Neural cell (in vitro differentiated cells): ENCODE measurements at regions not wholly inside any gene's neighbourhood (a gene's known extent, or its start where the extent isn't known, plus 50 kb on each side); places are given as distances from the start of the nearest gene placed in this dataset.

ENCODE experiments used
- H2AFZ ChIP-seq: fragments of 200-600, 300-800 bp; sonication (generic), shearing (Covaris generic); 2 replicates; pipeline ENCODE4 v1.6.0; 2014; ENCODE audit warnings: low read depth, mild to moderate bottlenecking, antibody characterized with exemption, low read length, moderate library complexity
- H3F3A ChIP-seq: fragments of 200-600 bp; shearing (Covaris generic); 2 replicates; pipeline ENCODE4 v1.6.1; 2016; ENCODE audit warnings: mild to moderate bottlenecking, moderate library complexity, mixed read lengths, antibody characterized with exemption, low read length; ENCODE audit not compliant: insufficient read depth, poor library complexity, severe bottlenecking
- H3K27ac ChIP-seq: fragments of 200-600, 300-800 bp; sonication (generic), shearing (Covaris generic); 2 replicates; pipeline ENCODE4 v1.5.1; 2014; ENCODE audit warnings: mild to moderate bottlenecking, low read length, moderate library complexity
- H3K27me3 ChIP-seq: fragments of 300-800, 200-600 bp; sonication (generic), shearing (Covaris generic); 2 replicates; pipeline ENCODE4 v1.6.0; 2014; ENCODE audit warnings: mild to moderate bottlenecking, low read depth, low read length, moderate library complexity; ENCODE audit not compliant: insufficient read depth
- H3K36me3 ChIP-seq: fragments of 300-800, 200-600 bp; sonication (generic), shearing (Covaris generic); 2 replicates; pipeline ENCODE4 v1.5.1; 2014; ENCODE audit warnings: mild to moderate bottlenecking, antibody characterized with exemption, low read length, moderate library complexity; ENCODE audit not compliant: insufficient read depth
- H3K4me2 ChIP-seq: fragments of 300-800, 200-600 bp; sonication (generic), shearing (Covaris generic); 2 replicates; pipeline ENCODE4 v1.6.0; 2014; ENCODE audit warnings: mild to moderate bottlenecking, low read length
- H3K4me3 ChIP-seq: fragments of 300-800, 200-600 bp; sonication (generic), shearing (Covaris generic); 2 replicates; pipeline ENCODE4 v1.5.1; 2014; ENCODE audit warnings: mild to moderate bottlenecking, low read length, moderate library complexity
- H3K79me2 ChIP-seq: fragments of 200-600 bp; shearing (Covaris generic); replicated peaks from 2 replicates; pipeline ENCODE4 v1.6.0; 2014; ENCODE audit warnings: mild to moderate bottlenecking, low read length, moderate library complexity; ENCODE audit not compliant: insufficient read depth
- H3K9ac ChIP-seq: fragments of 300-800, 200-600 bp; sonication (generic), shearing (Covaris generic); 2 replicates; pipeline ENCODE4 v1.6.1; 2016; ENCODE audit warnings: mild to moderate bottlenecking, low read length, mixed read lengths
- H3K9me2 ChIP-seq: fragments of 200-600 bp; shearing (Covaris generic); 2 replicates; pipeline ENCODE4 v1.6.1; 2016; ENCODE audit warnings: mild to moderate bottlenecking, low read length, mixed read lengths; ENCODE audit not compliant: insufficient read depth
- H3K9me3 ChIP-seq: fragments of 200-600, 300-800 bp; sonication (generic), shearing (Covaris generic); 2 replicates; pipeline ENCODE4 v1.6.1; 2016; ENCODE audit warnings: mild to moderate bottlenecking, mixed run types, low read length, moderate library complexity, mixed read lengths
- H4K20me1 ChIP-seq: fragments of 200-600 bp; shearing (Covaris generic); 2 replicates; pipeline ENCODE4 v1.6.1; 2016; ENCODE audit warnings: mild to moderate bottlenecking, mixed run types; ENCODE audit not compliant: insufficient read depth
- EP300 ChIP-seq: fragments of 450-650 bp; conservative IDR thresholded peaks from 2 replicates; pipeline ENCODE4 v1.6.1; 2014; ENCODE audit warnings: antibody characterized with exemption, mild to moderate bottlenecking, moderate library complexity; ENCODE audit not compliant: poor library complexity, severe bottlenecking
- EZH2 ChIP-seq: fragments of 200-600, 300-800 bp; shearing (Covaris generic), sonication (generic); IDR thresholded peaks from 2 replicates; pipeline ENCODE4 v1.6.1; 2014; ENCODE audit warnings: antibody characterized with exemption, low read length, borderline replicate concordance, mild to moderate bottlenecking; ENCODE audit not compliant: insufficient read depth, poor library complexity, severe bottlenecking
- MXI1 ChIP-seq: fragments of 450-650 bp; conservative IDR thresholded peaks from 2 replicates; pipeline ENCODE4 v1.6.1; 2014; ENCODE audit warnings: antibody characterized with exemption, mild to moderate bottlenecking; ENCODE audit not compliant: poor library complexity, severe bottlenecking
- POLR2AphosphoS5 ChIP-seq: IDR thresholded peaks from 2 replicates; pipeline ENCODE4 v1.6.1; 2012
- RAD21 ChIP-seq: fragments of 450-650 bp; conservative IDR thresholded peaks from 2 replicates; pipeline ENCODE4 v1.6.1; 2014; ENCODE audit warnings: antibody characterized with exemption, mild to moderate bottlenecking, moderate library complexity
- SMC3 ChIP-seq: fragments of 450-650 bp; conservative IDR thresholded peaks from 2 replicates; pipeline ENCODE4 v1.6.1; 2014; ENCODE audit warnings: antibody characterized with exemption, mild to moderate bottlenecking, moderate library complexity; ENCODE audit not compliant: poor library complexity
- TAF1 ChIP-seq: IDR thresholded peaks from 2 replicates; pipeline ENCODE4 v1.6.1; 2012; ENCODE audit warnings: low read depth
- TF ChIP-seq, protein P1 (sequence below): IDR thresholded peaks from 2 replicates; pipeline ENCODE4 v1.6.1; 2012; ENCODE audit warnings: borderline replicate concordance
- TF ChIP-seq, protein P2 (sequence below): fragments of 450-650 bp; IDR thresholded peaks from 2 replicates; pipeline ENCODE4 v1.5.1; 2014; ENCODE audit warnings: antibody characterized with exemption, mild to moderate bottlenecking, moderate library complexity; ENCODE audit not compliant: poor library complexity, severe bottlenecking

DNA sequence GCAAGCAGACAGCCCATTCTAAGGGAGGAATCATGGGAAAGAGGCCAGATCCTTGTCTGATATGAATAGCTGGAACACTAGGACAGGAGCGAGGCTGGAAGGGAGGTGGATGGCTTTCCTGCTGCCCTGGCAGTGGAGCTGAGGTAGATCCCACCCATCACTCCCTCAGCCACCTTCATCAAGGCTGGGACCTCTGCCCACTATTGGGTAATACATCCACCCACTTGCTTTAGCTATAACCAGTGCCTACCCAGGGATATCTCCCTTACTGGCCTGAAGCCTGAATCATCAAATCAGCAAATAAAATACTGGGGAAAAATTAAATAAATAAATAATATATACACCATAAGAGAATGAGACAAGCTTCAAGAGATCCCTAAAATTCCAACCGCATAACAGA, 183.2 kb upstream of the KYNU start:
- Histone ChIP-seq H3F3A (no peaks in the 10 kb centered on the region), H3K79me2 (no peaks in the 10 kb centered on the region), H3K27ac (no peak overlapping the region), H3K4me3 (no peak overlapping the region), H2AFZ (no peak overlapping the region), H3K9me2 (no peaks in the 10 kb centered on the region), H3K9ac (no peak overlapping the region), H3K36me3 (no peaks in the 10 kb centered on the region), H3K27me3 (no peaks in the 10 kb centered on the region), H4K20me1 (no peaks in the 10 kb centered on the region), H3K9me3 (no peaks in the 10 kb centered on the region), H3K4me2 (no peak overlapping the region)
- TF ChIP-seq MXI1 = no peak
- TF ChIP-seq TAF1 = no peak
- TF ChIP-seq, protein P1, sequence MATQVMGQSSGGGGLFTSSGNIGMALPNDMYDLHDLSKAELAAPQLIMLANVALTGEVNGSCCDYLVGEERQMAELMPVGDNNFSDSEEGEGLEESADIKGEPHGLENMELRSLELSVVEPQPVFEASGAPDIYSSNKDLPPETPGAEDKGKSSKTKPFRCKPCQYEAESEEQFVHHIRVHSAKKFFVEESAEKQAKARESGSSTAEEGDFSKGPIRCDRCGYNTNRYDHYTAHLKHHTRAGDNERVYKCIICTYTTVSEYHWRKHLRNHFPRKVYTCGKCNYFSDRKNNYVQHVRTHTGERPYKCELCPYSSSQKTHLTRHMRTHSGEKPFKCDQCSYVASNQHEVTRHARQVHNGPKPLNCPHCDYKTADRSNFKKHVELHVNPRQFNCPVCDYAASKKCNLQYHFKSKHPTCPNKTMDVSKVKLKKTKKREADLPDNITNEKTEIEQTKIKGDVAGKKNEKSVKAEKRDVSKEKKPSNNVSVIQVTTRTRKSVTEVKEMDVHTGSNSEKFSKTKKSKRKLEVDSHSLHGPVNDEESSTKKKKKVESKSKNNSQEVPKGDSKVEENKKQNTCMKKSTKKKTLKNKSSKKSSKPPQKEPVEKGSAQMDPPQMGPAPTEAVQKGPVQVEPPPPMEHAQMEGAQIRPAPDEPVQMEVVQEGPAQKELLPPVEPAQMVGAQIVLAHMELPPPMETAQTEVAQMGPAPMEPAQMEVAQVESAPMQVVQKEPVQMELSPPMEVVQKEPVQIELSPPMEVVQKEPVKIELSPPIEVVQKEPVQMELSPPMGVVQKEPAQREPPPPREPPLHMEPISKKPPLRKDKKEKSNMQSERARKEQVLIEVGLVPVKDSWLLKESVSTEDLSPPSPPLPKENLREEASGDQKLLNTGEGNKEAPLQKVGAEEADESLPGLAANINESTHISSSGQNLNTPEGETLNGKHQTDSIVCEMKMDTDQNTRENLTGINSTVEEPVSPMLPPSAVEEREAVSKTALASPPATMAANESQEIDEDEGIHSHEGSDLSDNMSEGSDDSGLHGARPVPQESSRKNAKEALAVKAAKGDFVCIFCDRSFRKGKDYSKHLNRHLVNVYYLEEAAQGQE = no peak
- no peak for TF ChIP-seq SMC3
- TF ChIP-seq, protein P2, sequence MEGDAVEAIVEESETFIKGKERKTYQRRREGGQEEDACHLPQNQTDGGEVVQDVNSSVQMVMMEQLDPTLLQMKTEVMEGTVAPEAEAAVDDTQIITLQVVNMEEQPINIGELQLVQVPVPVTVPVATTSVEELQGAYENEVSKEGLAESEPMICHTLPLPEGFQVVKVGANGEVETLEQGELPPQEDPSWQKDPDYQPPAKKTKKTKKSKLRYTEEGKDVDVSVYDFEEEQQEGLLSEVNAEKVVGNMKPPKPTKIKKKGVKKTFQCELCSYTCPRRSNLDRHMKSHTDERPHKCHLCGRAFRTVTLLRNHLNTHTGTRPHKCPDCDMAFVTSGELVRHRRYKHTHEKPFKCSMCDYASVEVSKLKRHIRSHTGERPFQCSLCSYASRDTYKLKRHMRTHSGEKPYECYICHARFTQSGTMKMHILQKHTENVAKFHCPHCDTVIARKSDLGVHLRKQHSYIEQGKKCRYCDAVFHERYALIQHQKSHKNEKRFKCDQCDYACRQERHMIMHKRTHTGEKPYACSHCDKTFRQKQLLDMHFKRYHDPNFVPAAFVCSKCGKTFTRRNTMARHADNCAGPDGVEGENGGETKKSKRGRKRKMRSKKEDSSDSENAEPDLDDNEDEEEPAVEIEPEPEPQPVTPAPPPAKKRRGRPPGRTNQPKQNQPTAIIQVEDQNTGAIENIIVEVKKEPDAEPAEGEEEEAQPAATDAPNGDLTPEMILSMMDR = no peak
- no peak for TF ChIP-seq POLR2AphosphoS5
- no peak for TF ChIP-seq EP300
- TF ChIP-seq EZH2 = no peak
- no peak for TF ChIP-seq RAD21

DNA sequence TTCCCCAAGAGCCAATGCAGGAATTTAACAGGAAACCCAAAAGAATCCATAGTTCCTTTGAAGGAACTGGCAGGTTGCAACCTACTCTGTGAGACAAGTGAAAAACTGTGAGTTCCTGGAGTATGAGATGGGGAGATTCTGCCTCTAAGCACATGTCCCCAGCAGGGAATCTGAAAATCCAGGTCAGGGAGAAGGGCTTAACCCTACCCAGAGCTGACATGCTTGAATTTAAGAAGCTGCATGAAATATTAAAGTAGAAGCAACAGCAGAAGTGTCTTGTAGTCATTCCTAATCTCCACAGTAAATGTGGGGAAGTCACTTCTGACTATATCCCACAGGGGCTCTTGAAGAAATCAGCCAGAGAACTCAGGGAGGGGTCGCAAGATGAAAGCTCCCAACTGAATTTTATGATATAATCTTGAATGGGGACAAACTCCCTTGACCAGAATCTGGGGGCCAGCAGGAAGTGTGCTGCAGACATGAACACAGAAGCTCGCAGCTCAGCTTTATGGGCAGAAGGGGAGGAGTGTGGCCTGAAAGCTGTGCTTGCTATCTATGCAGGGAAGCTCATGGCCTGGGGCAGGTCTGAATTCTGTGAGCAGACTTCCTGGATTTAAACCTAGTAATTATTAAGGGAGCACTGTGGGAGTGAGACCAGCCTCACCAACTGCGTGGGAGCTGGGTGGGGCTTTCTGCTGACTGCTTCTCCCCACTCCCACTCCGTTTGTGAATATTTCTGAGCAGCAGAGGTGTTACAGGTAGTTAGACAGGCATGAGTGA, 184.1 kb upstream of the KYNU start:
- no peak overlapping the region for H3K27ac ChIP-seq
- no peaks in the 10 kb centered on the region for H3K36me3 ChIP-seq
- H3K9me2 ChIP-seq = no peaks in the 10 kb centered on the region
- H3K4me3 ChIP-seq = no peak overlapping the region
- H3K9me3 ChIP-seq = no peaks in the 10 kb centered on the region
- H2AFZ ChIP-seq = no peak overlapping the region
- no peak overlapping the region for H3K4me2 ChIP-seq
- H3K9ac ChIP-seq = no peak overlapping the region
- no peaks in the 10 kb centered on the region for H3K27me3 ChIP-seq
- H3F3A ChIP-seq = no peaks in the 10 kb centered on the region
- TF ChIP-seq, protein P1 = no peak
- TF ChIP-seq TAF1 (no peak), SMC3 (no peak), EZH2 (no peak), RAD21 (no peak), MXI1 (no peak), POLR2AphosphoS5 (no peak), EP300 (no peak)
- TF ChIP-seq, protein P2 = no peak
- H4K20me1 ChIP-seq = no peaks in the 10 kb centered on the region
- H3K79me2 ChIP-seq = no peaks in the 10 kb centered on the region
